Heart left ventricle (tissue), 16 donors: ENCODE measurements at regions not wholly inside any gene's neighbourhood (a gene's known extent, or its start where the extent isn't known, plus 50 kb on each side); places are given as distances from the start of the nearest gene placed in this dataset.

ENCODE experiments used
- ATAC-seq, 4 donors: fragments of 200-7000 bp; cut with Tn5 transposase; one replicate each; pipeline ENCODE4 v1.9.1; 2020 to 2022; ENCODE audit warnings: moderate library complexity in 4 of 4, mild to moderate bottlenecking in 3 of 4, moderate number of reproducible peaks in 1 of 4
- DNase-seq, 5 donors: peaks; one replicate each; pipeline ENCODE4 v3.0.0-alpha.2; 2020
- H3K27ac ChIP-seq, 12 donors: fragments of 200-600 bp; sonication (generic) in 4 of 12; one replicate each; pipeline versions ENCODE4 v1.5.0 to v1.8.0; 2016 to 2022; ENCODE audit warnings: mild to moderate bottlenecking in 2 of 12
- H3K27me3 ChIP-seq, 9 donors: fragments of 200-600 bp; sonication (generic) in 2 of 9; one replicate each; pipeline versions ENCODE4 v1.5.1 to v1.8.0; 2016 to 2022; ENCODE audit warnings: mild to moderate bottlenecking in 3 of 9
- H3K36me3 ChIP-seq, 9 donors: fragments of 200-600 bp; sonication (generic) in 2 of 9; one replicate each; pipeline versions ENCODE4 v1.5.0 to v1.8.0; 2018 to 2022; ENCODE audit warnings: mild to moderate bottlenecking in 2 of 9
- H3K4me1 ChIP-seq, 12 donors: fragments of 200-600 bp; sonication (generic) in 4 of 12; one replicate each; pipeline versions ENCODE4 v1.5.0 to v1.8.0; 2016 to 2022; ENCODE audit warnings: mild to moderate bottlenecking in 3 of 12
- H3K4me3 ChIP-seq, 12 donors: fragments of 200-600 bp; sonication (generic) in 4 of 12; one replicate each; pipeline versions ENCODE4 v1.5.0 to v1.8.0; 2017 to 2022; ENCODE audit warnings: mild to moderate bottlenecking in 9 of 12, moderate library complexity in 4 of 12
- H3K9me3 ChIP-seq, 12 donors: fragments of 200-600 bp; sonication (generic) in 4 of 12; one replicate each; pipeline versions ENCODE4 v1.5.0 to v1.8.0; 2016 to 2022; ENCODE audit warnings: mild to moderate bottlenecking in 1 of 12
- POLR2A ChIP-seq, 2 donors: fragments of 450-650 bp; IDR thresholded peaks; one replicate each; pipeline ENCODE4 v1.6.1; 2017; ENCODE audit warnings: antibody characterized with exemption in 2 of 2, mild to moderate bottlenecking in 2 of 2, moderate library complexity in 2 of 2
- WGBS, 4 donors: extraction: QIAGEN DNeasy Blood & Tissue Kit in 2 of 4; methylation state at CpG; one replicate each; pipeline versions ENCODE4 v1.1.5 to v1.1.7; 2013 to 2018; 5-methylcytosine and 5-hydroxymethylcytosine counted together
- intact Hi-C, 10 donors: fragments of 100-400 bp; cut with DNase I; formaldehyde crosslinking; loops; one replicate each; pipeline versions ENCODE4 v1.11.1 to v1.14.2; 2022
- TF ChIP-seq, protein P1 (sequence below), 12 donors: fragments of 200-600 bp; sonication (generic) in 4 of 12; IDR thresholded peaks; one replicate each; pipeline versions ENCODE4 v1.5.0 to v1.8.0; 2018 to 2022; ENCODE audit warnings: antibody characterized with exemption in 12 of 12, mild to moderate bottlenecking in 5 of 12
- donor health status: ischemic (EF 13 %, LVEDD 7.1; RV severe dilation, severe dysfunction).
- donor health status: healthy with polysubstance abuse.
- donor health status: DM: no; HTN: yes; CAD: no.
- donor health status: DM: no; HTN: no; CAD: no.
- donor health status: ischemic (EF 25% LVEDD 6.9; RV normal size, moderate dysfunction).
- donor health status: ischemic (EF 25% LVEDD 5.7; RV mildly dilated, moderate dysfunction).
- donor health status: healthy.
- donor health status: DM: yes; HTN: yes; CAD: no.
- donor health status: ischemic (EF 35%, LVEDD 5.7; RV mildly dilated, moderate dysfunction).
- donor health status: nonischemic (EF 11% LVEDD 7.7; RV severe dilation, severe dysfunction).
- donor health status: DM: yes; HTN: yes; CAD: no.
- donor health status: PGD.
- donor health status: ischemic (EF 29% LVEDD 5.4; RV normal size, mild dysfunction).
- donor health status: nonischemic (EF 23%, LVEDD 6.1; RV moderate dilation, normal function).

DNA sequence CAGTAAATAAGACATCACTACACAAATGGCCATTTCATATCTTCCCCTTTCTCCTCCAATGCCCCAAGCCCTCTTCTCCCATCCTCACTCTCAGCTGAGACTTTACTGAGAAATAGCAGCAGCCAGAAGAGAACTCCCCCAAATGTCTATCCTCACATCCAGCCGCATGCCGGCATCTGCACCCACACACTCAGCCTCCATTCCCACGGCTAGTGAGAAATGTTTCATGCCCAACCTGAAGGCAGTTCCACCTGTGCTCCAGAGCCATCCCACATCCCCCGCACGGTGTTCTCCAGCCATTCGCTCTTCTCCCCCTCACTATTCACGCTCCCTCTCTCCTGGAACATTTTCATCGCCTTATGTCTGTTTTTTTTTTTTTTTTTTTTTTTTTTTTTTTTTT is 208.7 kb upstream of the DIO3 start:
- H3K9me3 ChIP-seq = peaks cover 0 to 26% (median under 1%) of the 10 kb centered on the region in 12 donors
- no peak overlapping the region for H3K27ac ChIP-seq
- ATAC-seq (no peak), DNase-seq (peak in 1 of 5 donors; percentile 4)
- intact Hi-C loops = no loop called here
- H3K27me3 ChIP-seq = no peaks in the 10 kb centered on the region
- no peak for TF ChIP-seq POLR2A (IDR thresholded peaks at IDR 0.05)
- TF ChIP-seq, protein P1, sequence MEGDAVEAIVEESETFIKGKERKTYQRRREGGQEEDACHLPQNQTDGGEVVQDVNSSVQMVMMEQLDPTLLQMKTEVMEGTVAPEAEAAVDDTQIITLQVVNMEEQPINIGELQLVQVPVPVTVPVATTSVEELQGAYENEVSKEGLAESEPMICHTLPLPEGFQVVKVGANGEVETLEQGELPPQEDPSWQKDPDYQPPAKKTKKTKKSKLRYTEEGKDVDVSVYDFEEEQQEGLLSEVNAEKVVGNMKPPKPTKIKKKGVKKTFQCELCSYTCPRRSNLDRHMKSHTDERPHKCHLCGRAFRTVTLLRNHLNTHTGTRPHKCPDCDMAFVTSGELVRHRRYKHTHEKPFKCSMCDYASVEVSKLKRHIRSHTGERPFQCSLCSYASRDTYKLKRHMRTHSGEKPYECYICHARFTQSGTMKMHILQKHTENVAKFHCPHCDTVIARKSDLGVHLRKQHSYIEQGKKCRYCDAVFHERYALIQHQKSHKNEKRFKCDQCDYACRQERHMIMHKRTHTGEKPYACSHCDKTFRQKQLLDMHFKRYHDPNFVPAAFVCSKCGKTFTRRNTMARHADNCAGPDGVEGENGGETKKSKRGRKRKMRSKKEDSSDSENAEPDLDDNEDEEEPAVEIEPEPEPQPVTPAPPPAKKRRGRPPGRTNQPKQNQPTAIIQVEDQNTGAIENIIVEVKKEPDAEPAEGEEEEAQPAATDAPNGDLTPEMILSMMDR (IDR thresholded peaks at IDR 0.05) = no peak
- WGBS, 4 donors = 84 to 90% (median 88%) methylated on average over 8 of the region's 8 CpGs
- no peak overlapping the region for H3K4me3 ChIP-seq
- H3K4me1 ChIP-seq = no peaks in the 10 kb centered on the region
- no peaks in the 10 kb centered on the region for H3K36me3 ChIP-seq

DNA sequence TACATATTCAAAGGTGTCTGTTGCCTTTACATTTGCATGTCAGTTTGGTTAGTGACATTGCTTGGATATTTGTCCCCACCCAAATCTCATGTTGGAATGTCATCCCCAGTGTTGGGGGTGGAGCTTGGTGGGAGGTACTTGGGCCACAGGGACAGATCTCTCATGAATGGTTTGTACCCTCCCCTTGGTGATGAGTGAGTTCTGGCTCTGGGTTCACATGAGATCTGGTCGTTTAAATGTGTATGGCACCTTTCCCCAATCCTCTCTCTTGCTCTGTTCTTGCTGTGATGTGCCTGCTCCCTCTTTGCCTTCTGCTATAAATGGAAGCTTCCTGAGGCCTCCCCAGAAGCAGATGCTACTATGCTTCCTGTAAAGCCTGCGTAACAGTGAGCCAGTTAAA is 207.9 kb upstream of the DIO3 start:
- Histone ChIP-seq H3K9me3 (peaks cover 0 to 29% (median 3%) of the 10 kb centered on the region in 12 donors), H3K4me1 (no peaks in the 10 kb centered on the region), H3K4me3 (no peak overlapping the region), H3K27ac (no peak overlapping the region), H3K36me3 (no peaks in the 10 kb centered on the region), H3K27me3 (no peaks in the 10 kb centered on the region)
- intact Hi-C loops = no loop called here
- no peak for TF ChIP-seq POLR2A (IDR thresholded peaks at IDR 0.05)
- TF ChIP-seq, protein P1 (IDR thresholded peaks at IDR 0.05) = no peak
- no peak for DNase-seq
- 71 to 85% (median 79%) methylated on average over 2 of the region's 2 CpGs for WGBS, 4 donors
- no peak for ATAC-seq

DNA sequence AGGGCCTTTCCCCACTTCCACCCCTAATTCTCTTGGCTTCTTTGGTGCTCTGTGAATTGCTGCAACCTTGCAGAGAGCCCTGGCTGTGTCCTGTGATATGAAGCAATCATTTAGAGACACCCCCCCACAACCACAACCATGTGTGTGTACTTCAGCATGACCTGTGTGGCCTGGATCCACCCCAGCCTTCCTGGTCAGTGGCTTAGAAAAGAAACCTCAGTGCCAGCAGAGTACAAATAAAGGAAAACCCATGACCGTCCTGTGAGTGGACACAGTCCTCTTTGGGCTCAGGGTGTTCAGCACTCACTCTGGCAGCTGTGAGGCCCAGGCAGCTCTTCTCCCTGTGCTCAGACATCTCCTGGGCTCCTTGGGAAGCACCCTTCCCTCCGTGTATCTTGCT is 206.6 kb upstream of the DIO3 start:
- no peaks in the 10 kb centered on the region for H3K36me3 ChIP-seq
- H3K27me3 ChIP-seq = no peaks in the 10 kb centered on the region
- H3K9me3 ChIP-seq = peaks cover 0 to 26% (median 3%) of the 10 kb centered on the region in 12 donors
- DNase-seq (no peak), ATAC-seq (no peak)
- WGBS, 4 donors = 75 to 91% (median 79%) methylated on average over 2 of the region's 2 CpGs
- intact Hi-C loops = no loop called here
- H3K4me3 ChIP-seq = no peak overlapping the region
- H3K27ac ChIP-seq = no peak overlapping the region
- TF ChIP-seq POLR2A (IDR thresholded peaks at IDR 0.05) = no peak
- TF ChIP-seq, protein P1 (IDR thresholded peaks at IDR 0.05) = no peak
- H3K4me1 ChIP-seq = peaks cover 0 to 5% (median 0%) of the 10 kb centered on the region in 12 donors

DNA sequence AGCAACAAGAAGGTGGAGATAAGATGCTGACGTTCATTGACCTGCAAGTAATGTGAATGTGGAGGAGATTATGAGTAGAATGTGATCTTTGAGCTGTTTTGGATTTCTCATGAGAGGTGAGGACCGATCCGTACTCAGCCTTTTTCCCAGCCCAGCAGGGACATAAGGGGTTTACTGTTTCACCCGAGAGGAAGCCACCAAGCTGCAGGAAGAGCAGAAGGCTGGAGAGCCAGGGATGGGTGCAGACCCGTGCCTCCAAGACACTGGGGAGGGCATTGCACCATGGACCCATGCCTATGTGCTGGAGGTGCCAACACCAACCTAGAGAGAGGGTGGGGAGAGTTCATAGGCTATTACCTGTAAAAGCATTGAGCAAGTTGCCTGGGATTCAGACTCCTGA is 206.0 kb upstream of the DIO3 start:
- 73 to 80% (median 76%) methylated on average over 5 of the region's 5 CpGs for WGBS, 4 donors
- intact Hi-C loops = no loop called here
- Histone ChIP-seq H3K36me3 (no peaks in the 10 kb centered on the region), H3K9me3 (peaks cover 0 to 26% (median 3%) of the 10 kb centered on the region in 12 donors), H3K4me1 (peaks cover 0 to 5% (median 0%) of the 10 kb centered on the region in 12 donors), H3K27ac (no peak overlapping the region), H3K27me3 (peaks cover 0 to 3% (median 0%) of the 10 kb centered on the region in 9 donors), H3K4me3 (no peak overlapping the region)
- ATAC-seq (no peak), DNase-seq (no peak)
- TF ChIP-seq, protein P1 (IDR thresholded peaks at IDR 0.05) = no peak
- TF ChIP-seq POLR2A (IDR thresholded peaks at IDR 0.05) = no peak
